Fibroblast of skin of right biceps (primary cell): ENCODE measurements at regions not wholly inside any gene's neighbourhood (a gene's known extent, or its start where the extent isn't known, plus 50 kb on each side); places are given as distances from the start of the nearest gene placed in this dataset.

Experiments used
- DNase-seq: peaks from one replicate; pipeline ENCODE4 v3.0.0-alpha.2; 2013

GRCh38 chr1:234972411-234973191, 156.0 kb downstream of the TOMM20 start:
- DNase-seq, result peak; percentile 67

GRCh38 chr1:234971586-234972297, 156.9 kb downstream of the TOMM20 start:
- no peak for DNase-seq

GRCh38 chr1:234970731-234971476, 157.7 kb downstream of the TOMM20 start:
- DNase-seq, result peak; percentile 99

- DNase-seq, result no peak
Observed at GRCh38 chr1:234970401-234970730, 158.3 kb downstream of the TOMM20 start.

GRCh38 chr1:234969581-234970400, 158.8 kb downstream of the TOMM20 start:
- peak; percentile 84 for DNase-seq

- no peak for DNase-seq
Observed at GRCh38 chr1:234969011-234969441, 159.6 kb downstream of the TOMM20 start.

- no peak for DNase-seq
Observed at GRCh38 chr1:234968451-234968850, 160.2 kb downstream of the TOMM20 start.

- DNase-seq, result no peak
Observed at GRCh38 chr1:234967121-234967520, 161.5 kb downstream of the TOMM20 start.

- no peak for DNase-seq
Observed at GRCh38 chr1:234965111-234965510, 163.5 kb downstream of the TOMM20 start.

- no peak for DNase-seq
Observed at GRCh38 chr1:234963904-234964702, 164.5 kb downstream of the TOMM20 start.

- DNase-seq, result peak; percentile 93
Observed at GRCh38 chr1:234963180-234963903, 165.3 kb downstream of the TOMM20 start.

GRCh38 chr1:234962340-234962989, 166.2 kb downstream of the TOMM20 start:
- peak; percentile 99 for DNase-seq

GRCh38 chr1:234961456-234962339, 166.9 kb downstream of the TOMM20 start:
- peak; percentile 86 for DNase-seq

- DNase-seq, result peak; percentile 49
Observed at GRCh38 chr1:234960722-234961455, 167.7 kb downstream of the TOMM20 start.

- DNase-seq, result no peak
Observed at GRCh38 chr1:234958706-234959657, 169.7 kb downstream of the TOMM20 start.

- no peak for DNase-seq
Observed at GRCh38 chr1:234958066-234958705, 170.5 kb downstream of the TOMM20 start.
